ENCODE measurements at regions not wholly inside any gene's neighbourhood (a gene's known extent, or its start where the extent isn't known, plus 50 kb on each side); places are given as distances from the start of the nearest gene placed in this dataset.
"Not testable (repeated sequence)": the region's sequence is repeated elsewhere in the genome, so short reads cannot be mapped to it uniquely, and the experiment has no call there.

DNA sequence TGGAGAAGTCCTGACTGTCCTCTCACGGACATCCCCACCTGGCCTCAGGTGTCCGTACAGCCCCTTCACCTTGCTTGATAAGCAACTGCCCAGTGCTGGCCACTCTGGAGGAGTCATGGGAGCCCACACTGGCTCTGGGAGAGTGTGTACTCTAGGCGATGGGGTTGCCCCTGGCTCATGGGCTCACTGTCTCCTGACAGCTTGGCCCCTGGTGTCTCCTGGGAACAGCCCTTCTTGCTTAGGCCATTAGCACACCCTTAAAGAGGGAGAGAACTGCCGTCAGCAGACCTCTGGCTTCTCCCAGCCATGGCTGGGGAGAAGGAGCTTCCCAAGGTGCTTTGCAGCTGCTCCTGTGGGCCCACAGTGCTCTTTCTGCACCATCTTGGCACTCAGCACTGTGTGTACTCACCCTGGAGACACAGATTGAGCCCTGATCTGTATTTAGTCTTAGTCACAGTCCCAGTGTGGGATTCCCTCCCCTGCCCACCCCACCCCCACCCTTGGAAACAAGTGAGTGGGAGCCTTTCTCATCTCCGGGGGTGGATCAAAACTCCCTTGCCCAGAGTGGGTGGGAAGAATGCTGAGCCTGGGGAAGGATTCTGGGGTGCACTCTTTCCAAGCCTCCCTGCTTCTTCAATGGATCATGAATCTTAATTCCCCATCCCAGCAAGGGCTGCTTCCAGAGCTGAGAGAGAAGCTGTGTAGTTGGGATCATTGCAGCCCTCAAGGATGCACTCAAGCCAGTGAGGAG, 83.5 kb upstream of the ADPGK start:
- no peak for DNase-seq (ENCODE audit: low read depth in 2 of 2)

GRCh38 chr15:72866182-72866581, 82.6 kb upstream of the ADPGK start:
- DNase-seq (ENCODE audit: low read depth in 2 of 2) = no peak

DNA sequence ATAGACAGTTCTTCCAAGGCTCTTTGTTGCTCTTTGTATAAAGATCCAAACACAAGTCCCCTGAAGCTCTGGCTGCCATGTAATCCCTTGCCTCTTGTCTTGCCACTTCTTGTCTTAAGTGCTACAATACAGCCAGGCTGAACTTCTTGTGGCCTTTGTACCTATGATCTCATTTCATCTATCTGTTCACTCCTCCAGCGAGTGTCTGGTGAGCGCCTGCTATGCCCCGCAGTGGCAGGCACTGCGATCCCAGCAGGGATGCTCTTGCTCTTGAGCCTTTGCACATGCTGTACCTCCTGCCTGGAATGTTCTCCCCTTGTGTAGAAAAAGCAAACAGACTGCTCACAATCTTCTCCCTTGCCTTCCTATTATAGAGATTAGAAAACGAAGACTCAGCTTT, 81.9 kb upstream of the ADPGK start:
- no peak for DNase-seq (ENCODE audit: low read depth in 2 of 2)

GRCh38 chr15:72864681-72865080, 81.1 kb upstream of the ADPGK start:
- DNase-seq (ENCODE audit: low read depth in 2 of 2) = no peak

DNA sequence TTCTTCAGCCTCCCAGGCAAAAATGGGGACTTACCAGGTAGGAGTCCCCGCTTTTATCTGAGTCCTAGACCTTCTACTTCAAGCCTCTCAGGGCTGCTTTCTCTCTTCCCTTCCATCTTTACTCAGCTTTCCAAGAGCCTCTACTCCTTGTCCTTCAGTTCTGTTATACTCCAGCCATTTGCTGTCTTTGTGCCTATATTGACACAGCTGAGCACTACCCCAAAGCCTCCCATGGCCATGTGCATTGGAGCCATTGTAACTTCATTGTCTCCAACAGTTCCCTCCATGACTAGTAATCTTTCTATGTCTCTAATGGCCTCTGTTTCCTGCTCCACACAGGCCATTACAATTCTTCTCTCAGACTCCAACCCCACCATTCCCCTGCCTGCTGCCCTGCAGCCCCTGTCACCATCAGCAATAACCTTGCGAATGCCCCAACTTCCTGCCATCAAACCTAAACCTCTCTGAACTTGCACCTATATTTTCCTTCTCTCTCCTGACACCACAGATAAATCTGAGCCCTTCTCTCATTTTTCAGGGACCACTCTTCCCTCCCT, 77.9 kb upstream of the ADPGK start:
- DNase-seq (ENCODE audit: low read depth in 2 of 2) = no peak

GRCh38 chr15:72859757-72860145, 76.2 kb upstream of the ADPGK start:
- no peak for DNase-seq (ENCODE audit: low read depth in 2 of 2)

DNA sequence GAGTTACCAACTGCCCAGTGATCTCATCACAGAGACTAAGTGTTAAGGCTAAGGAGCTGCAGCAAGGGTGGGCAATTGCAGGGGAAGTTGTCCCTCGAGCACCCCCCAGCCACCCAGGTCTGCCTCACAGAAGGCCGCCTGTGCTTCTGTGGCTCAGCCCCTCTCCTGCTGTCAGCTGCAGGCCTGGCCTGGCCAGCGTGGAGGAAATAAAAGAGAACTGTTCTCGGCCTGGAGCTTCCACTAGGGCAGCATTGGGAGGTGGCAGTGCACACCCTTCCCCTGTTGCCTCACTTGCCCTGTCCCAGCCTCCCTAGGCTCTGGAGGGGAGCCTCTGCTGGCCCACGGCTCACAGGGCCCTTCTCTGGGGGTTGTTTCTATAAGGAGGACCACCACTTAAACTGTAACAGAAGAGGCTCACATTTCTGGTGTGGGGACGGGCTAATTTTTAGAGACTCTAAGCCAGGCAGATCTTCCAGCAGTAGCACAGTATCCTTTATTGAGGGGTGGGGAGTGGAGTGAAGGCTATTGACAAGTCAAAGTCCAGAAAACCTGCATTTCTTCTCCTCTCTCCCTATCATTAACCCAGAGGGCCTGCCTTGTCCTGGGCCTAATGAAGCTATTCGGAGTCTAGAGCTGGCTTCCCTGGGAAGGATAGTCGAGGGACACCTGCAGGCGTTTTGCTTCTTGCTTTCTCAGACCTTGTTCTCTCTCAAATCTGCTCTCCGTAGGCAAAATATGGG, 75.6 kb upstream of the ADPGK start:
- DNase-seq (ENCODE audit: low read depth in 2 of 2) = no peak

DNA sequence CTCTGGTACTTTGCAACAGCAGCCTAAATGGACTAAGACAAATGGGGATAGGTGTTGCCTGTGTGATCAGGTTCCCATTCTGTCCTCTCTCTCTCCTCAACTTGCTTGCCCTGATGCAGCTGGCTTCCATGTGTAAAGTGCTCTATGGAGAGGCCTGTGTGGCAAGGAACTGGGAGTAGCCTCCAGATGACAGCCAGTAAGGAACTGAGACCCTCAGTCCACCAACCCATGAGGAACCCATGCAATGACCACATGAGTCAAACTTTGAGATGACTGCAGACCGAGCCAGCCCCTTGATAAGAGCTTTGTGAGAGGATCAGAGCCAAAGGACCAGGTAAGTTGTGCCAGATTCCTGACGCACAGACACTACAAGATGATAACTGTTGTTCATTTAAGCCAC, 74.6 kb upstream of the ADPGK start:
- DNase-seq (ENCODE audit: low read depth in 2 of 2) = no peak

GRCh38 chr15:72857331-72858063, 73.9 kb upstream of the ADPGK start:
- no peak for DNase-seq (ENCODE audit: low read depth in 2 of 2)

GRCh38 chr15:72856549-72857040, 73.0 kb upstream of the ADPGK start:
- DNase-seq (ENCODE audit: low read depth in 2 of 2) = no peak

DNA sequence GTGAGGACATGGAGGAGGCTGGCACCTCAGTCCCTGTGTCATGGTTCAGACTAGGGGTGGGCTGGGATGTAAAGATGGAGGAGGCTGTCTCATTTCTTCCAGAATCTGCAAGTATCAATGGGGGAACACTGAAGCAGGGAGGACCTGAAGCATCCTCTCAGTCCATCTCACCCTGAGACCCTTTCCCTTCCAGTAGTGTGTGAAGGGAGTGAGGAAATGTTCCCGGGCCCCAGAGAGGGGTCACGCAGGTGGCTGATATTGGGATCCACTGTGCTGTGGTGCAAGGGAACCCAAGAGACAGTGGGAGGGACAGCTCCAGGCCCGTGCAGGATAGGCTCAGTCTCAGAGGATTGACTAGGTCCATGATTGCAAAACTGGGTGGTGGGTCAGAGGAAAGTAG, 72.2 kb upstream of the ADPGK start:
- no peak for DNase-seq (ENCODE audit: low read depth in 2 of 2)

GRCh38 chr15:72852273-72852672, 68.7 kb upstream of the ADPGK start:
- no peak for DNase-seq (ENCODE audit: low read depth in 2 of 2)

- no peak for DNase-seq (ENCODE audit: low read depth in 2 of 2)
Measured at GRCh38 chr15:72851586-72851985, 68.0 kb upstream of the ADPGK start.

DNA sequence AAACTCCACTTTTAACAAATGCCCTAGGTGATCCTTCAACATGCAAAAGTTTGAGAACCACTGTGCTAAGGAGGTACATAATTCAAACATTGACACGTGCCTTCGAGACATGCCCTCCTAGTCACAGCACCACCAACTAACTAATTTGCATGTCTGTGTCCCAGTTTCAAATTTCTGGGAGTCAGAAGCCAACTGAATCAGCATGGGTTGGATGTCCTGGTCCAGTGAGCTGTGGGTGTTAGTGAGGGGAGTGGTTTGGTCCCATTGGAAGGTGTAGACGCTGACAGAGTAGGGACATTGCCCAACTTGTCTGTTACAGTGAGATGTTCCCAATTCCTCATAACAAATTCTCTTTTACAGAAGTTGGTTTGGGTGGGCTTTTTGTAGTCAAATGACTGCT, 67.3 kb upstream of the ADPGK start:
- no peak for DNase-seq (ENCODE audit: low read depth in 2 of 2)

- no peak for DNase-seq (ENCODE audit: low read depth in 2 of 2)
Measured at GRCh38 chr15:72847806-72848205, 64.2 kb upstream of the ADPGK start.

GRCh38 chr15:72847033-72847432, 63.5 kb upstream of the ADPGK start:
- no peak for DNase-seq (ENCODE audit: low read depth in 2 of 2)

DNA sequence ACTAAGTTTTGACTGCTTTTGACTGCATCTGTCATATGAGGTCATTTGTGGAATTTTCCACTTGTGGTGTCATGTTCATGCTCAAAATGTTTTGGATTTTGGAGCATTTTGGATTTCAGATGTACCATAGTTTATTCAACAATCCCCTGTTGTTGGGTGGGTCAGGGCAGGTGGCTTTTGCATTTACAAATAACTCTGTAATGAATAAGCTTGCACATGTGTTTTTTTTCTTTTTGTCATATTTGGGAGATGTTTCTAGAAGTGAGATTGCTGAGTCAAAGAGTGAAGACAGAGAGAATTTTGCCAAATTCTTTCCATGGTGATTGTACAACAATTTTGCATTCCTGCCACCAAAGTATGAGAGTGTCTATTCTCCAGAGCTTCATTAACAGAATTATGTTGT, 62.4 kb upstream of the ADPGK start:
- DNase-seq (ENCODE audit: low read depth in 2 of 2) = peak in 1 of 2 experiments; percentile 4

GRCh38 chr15:72844067-72844466, 60.5 kb upstream of the ADPGK start:
- DNase-seq (ENCODE audit: low read depth in 2 of 2) = no peak

DNA sequence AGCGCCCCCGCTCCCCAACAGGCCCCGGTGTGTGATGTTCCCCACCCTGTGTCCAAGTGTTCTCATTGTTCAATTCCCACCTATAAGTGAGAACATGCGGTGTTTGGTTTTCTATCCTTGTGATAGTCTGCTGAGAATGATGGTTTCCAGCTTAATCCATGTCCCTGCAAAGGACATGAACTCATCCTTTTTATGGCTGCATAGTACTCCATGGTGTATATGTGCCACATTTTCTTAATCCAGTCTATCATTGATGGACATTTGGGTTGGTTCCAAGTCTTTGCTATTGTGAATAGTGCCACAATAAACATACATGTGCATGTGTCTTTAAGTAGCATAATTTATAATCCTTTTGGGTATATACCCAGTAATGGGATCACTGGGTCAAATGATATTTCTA, 59.8 kb upstream of the ADPGK start:
- DNase-seq (ENCODE audit: low read depth in 2 of 2) = not testable (repeated sequence)

DNA sequence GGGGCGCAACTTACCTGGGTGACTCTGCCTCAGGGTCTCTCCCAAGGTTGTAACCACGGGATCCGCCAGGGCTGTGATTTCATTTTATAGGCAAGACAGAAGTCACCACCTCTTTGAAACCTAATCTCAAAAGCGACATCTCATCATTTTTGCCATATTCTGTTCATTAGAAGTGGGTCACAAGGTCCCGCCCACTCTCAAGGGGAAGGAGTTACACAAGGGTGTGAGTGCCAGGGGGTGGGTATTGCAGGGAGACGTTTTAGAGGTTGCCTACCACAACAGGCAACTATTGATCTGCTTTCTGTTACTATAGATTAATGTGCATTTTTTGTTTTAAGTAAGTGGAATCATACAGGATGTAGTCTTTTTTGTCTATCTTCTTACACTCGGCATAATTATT, 56.6 kb upstream of the ADPGK start:
- no peak for DNase-seq (ENCODE audit: low read depth in 2 of 2)

- DNase-seq (ENCODE audit: low read depth in 2 of 2) = no peak
Measured at GRCh38 chr15:72838311-72838731, 54.8 kb upstream of the ADPGK start.

- no peak for DNase-seq (ENCODE audit: low read depth in 2 of 2)
Measured at GRCh38 chr15:72836676-72837330, 53.2 kb upstream of the ADPGK start.

Data from fibroblast of skin of left biceps (primary cell).